CD4-positive, alpha-beta T cell (primary cell): ENCODE measurements at regions not wholly inside any gene's neighbourhood (a gene's known extent, or its start where the extent isn't known, plus 50 kb on each side); places are given as distances from the start of the nearest gene placed in this dataset.

Experiments
- ATAC-seq: fragments of 200-7000 bp; cut with Tn5 transposase; one replicate; pipeline ENCODE4 v1.10.0; 2022; ENCODE audit warnings: mild to moderate bottlenecking; ENCODE audit not compliant: poor library complexity
- CTCF ChIA-PET: fragments of 350-600 bp; sonication (Branson Sonifier 250); formaldehyde crosslinking; loops from one replicate; lab custom pipeline; 2021; ENCODE audit warnings: antibody characterized with exemption, inconsistent platforms; lab: Charles Lee
- POLR2A ChIA-PET: fragments of 350-600 bp; sonication (Branson Sonifier 250); formaldehyde crosslinking; loops from one replicate; lab custom pipeline; 2021; ENCODE audit warnings: antibody characterized with exemption, inconsistent platforms; lab: Charles Lee
- DNase-seq, 14 experiments: peaks; one replicate each; pipeline ENCODE4 v3.0.0-alpha.2; 2013 to 2020; ENCODE audit warnings: mixed read lengths in 2 of 14
- H3K27ac ChIP-seq, 2 donors: one replicate each; pipeline versions ENCODE4 v1.5.1 to v1.7.0; 2013; ENCODE audit warnings: low read length in 2 of 2, low read depth in 1 of 2, mild to moderate bottlenecking in 1 of 2
- H3K27me3 ChIP-seq, 2 experiments: 1 replicate in 1 of 2; 2 replicates in 1 of 2; pipeline versions ENCODE4 v1.6.1 to v1.7.0; 2013; ENCODE audit warnings: low read length in 2 of 2, control low read depth in 1 of 2, mild to moderate bottlenecking in 1 of 2, moderate library complexity in 1 of 2; ENCODE audit not compliant: insufficient read depth in 2 of 2, control insufficient read depth in 1 of 2
- H3K36me3 ChIP-seq: one replicate; pipeline ENCODE4 v1.6.1; 2013; ENCODE audit warnings: low read length, control low read depth; ENCODE audit not compliant: insufficient read depth
- H3K4me1 ChIP-seq: one replicate; pipeline ENCODE4 v1.6.1; 2013; ENCODE audit warnings: low read length, control low read depth; ENCODE audit not compliant: insufficient read depth
- H3K4me3 ChIP-seq: one replicate; pipeline ENCODE4 v1.5.1; 2013; ENCODE audit warnings: mild to moderate bottlenecking, low read length, moderate library complexity
- H3K9me3 ChIP-seq, 2 experiments: 1 replicate in 1 of 2; 2 replicates in 1 of 2; pipeline versions ENCODE4 v1.6.1 to v1.7.0; 2013; ENCODE audit warnings: low read length in 2 of 2, mild to moderate bottlenecking in 2 of 2, control low read depth in 1 of 2, moderate library complexity in 1 of 2; ENCODE audit not compliant: control insufficient read depth in 1 of 2, insufficient read depth in 1 of 2
- H3K27ac Mint-ChIP-seq: one replicate; pipeline ENCODE4 v1.8.0; 2020; ENCODE audit warnings: mixed read lengths
- H3K27me3 Mint-ChIP-seq: one replicate; pipeline ENCODE4 v1.8.0; 2021; ENCODE audit warnings: mixed read lengths
- H3K36me3 Mint-ChIP-seq: one replicate; pipeline ENCODE4 v1.8.0; 2021; ENCODE audit warnings: low read depth, mixed read lengths
- H3K4me1 Mint-ChIP-seq: one replicate; pipeline ENCODE4 v1.8.0; 2021; ENCODE audit warnings: low read depth, mixed read lengths
- H3K4me3 Mint-ChIP-seq: one replicate; pipeline ENCODE4 v1.8.0; 2020; ENCODE audit warnings: mild to moderate bottlenecking, mixed read lengths
- H3K9me3 Mint-ChIP-seq: one replicate; pipeline ENCODE4 v1.8.0; 2020; ENCODE audit warnings: mixed read lengths
- CTCF ChIP-seq: fragments of 200-600 bp; IDR thresholded peaks from one replicate; pipeline ENCODE4 v1.8.0; 2022; ENCODE audit warnings: antibody characterized with exemption, mild to moderate bottlenecking
- intact Hi-C, 2 experiments: fragments of 100-400 bp; cut with DNase I in 1 of 2; cut with micrococcal nuclease in 1 of 2; formaldehyde crosslinking; loops; one replicate each; pipeline versions ENCODE4 v1.15.1 to v1.9.0; 2023 to 2025; cut with DNase I, micrococcal nuclease

- no peak overlapping the region for H3K27ac Mint-ChIP-seq
- Histone ChIP-seq H3K4me1 (peaks cover 24% of the 10 kb centered on the region), H3K9me3 (no peaks in the 10 kb centered on the region), H3K27ac (no peak overlapping the region), H3K27me3 (no peaks in the 10 kb centered on the region), H3K36me3 (no peaks in the 10 kb centered on the region), H3K4me3 (no peak overlapping the region)
- no peak overlapping the region for H3K4me3 Mint-ChIP-seq
- no peak for DNase-seq
- intact Hi-C loops = no loop called here
- no peaks in the 10 kb centered on the region for H3K9me3 Mint-ChIP-seq
- H3K27me3 Mint-ChIP-seq = no peaks in the 10 kb centered on the region
- H3K36me3 Mint-ChIP-seq = no peaks in the 10 kb centered on the region
- ChIA-PET CTCF (no interaction called here), POLR2A (interaction anchor here (1.4 kb wide), 1 partner anchor 38 kb away, joined by 3 read pairs; no protein-coding TSS in a partner anchor)
- peaks cover 30% of the 10 kb centered on the region for H3K4me1 Mint-ChIP-seq
- ATAC-seq = no peak
- TF ChIP-seq CTCF = no peak
These were observed 100.6 kb upstream of the KLF13 start for GRCh38 chr15:31226021-31226420.

GRCh38 chr15:31227235-31227634, 99.4 kb upstream of the KLF13 start:
- ChIA-PET POLR2A (no interaction called here), CTCF (no interaction called here)
- no peak for TF ChIP-seq CTCF
- no peak for DNase-seq
- ATAC-seq = no peak
- Histone ChIP-seq H3K36me3 (no peaks in the 10 kb centered on the region), H3K27ac (no peak overlapping the region), H3K4me1 (peaks cover 20% of the 10 kb centered on the region), H3K4me3 (no peak overlapping the region), H3K9me3 (no peaks in the 10 kb centered on the region), H3K27me3 (no peaks in the 10 kb centered on the region)
- peaks cover 28% of the 10 kb centered on the region for H3K4me1 Mint-ChIP-seq
- H3K4me3 Mint-ChIP-seq = no peak overlapping the region
- H3K27ac Mint-ChIP-seq = no peak overlapping the region
- H3K36me3 Mint-ChIP-seq = no peaks in the 10 kb centered on the region
- no peaks in the 10 kb centered on the region for H3K9me3 Mint-ChIP-seq
- no peaks in the 10 kb centered on the region for H3K27me3 Mint-ChIP-seq
- intact Hi-C loops = no loop called here

DNA sequence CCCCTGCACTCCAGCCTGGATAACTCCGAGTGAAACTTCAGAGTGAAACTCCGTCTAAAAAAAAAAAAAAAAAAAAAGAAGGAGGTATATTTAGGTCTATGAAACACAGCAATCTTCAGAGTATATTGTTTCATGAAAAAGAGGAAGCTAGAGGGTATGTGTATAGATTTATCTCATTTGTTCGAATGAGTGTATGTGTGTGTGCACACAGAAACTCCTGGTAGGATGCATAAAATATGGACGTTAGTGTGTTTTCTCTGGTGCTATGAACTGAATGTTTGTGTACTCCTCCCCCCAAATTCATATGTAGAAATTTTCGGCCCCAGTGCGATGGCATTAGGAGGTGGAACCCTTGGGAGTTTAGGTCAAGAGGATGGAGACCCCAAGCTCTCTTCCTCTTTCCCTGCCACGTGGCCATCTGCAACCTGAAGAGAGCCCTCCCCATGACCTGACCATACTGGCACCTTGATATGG, 98.6 kb upstream of the KLF13 start:
- DNase-seq (no peak), ATAC-seq (no peak)
- no peaks in the 10 kb centered on the region for H3K27me3 ChIP-seq
- ChIA-PET CTCF (no interaction called here), POLR2A (no interaction called here)
- peaks cover 12% of the 10 kb centered on the region for H3K4me1 ChIP-seq
- H3K4me1 Mint-ChIP-seq = peaks cover 22% of the 10 kb centered on the region
- no peaks in the 10 kb centered on the region for H3K36me3 ChIP-seq
- H3K9me3 ChIP-seq = no peaks in the 10 kb centered on the region
- H3K4me3 Mint-ChIP-seq = no peak overlapping the region
- H3K27me3 Mint-ChIP-seq = no peaks in the 10 kb centered on the region
- no peaks in the 10 kb centered on the region for H3K9me3 Mint-ChIP-seq
- H3K27ac ChIP-seq = no peak overlapping the region
- no peak for TF ChIP-seq CTCF
- no peaks in the 10 kb centered on the region for H3K36me3 Mint-ChIP-seq
- no peak overlapping the region for H3K27ac Mint-ChIP-seq
- H3K4me3 ChIP-seq = no peak overlapping the region
- intact Hi-C loops = no loop called here
